NCI-H82 treated with DMSO at 0.1 percent for 48 hours (cell line): ENCODE measurements at regions not wholly inside any gene's neighbourhood (a gene's known extent, or its start where the extent isn't known, plus 50 kb on each side); places are given as distances from the start of the nearest gene placed in this dataset.

Source experiments
- DNase-seq: peaks from one replicate; lab custom pipeline; 2025; ENCODE audit not compliant: unreplicated experiment; lab: John Stamatoyannopoulos, UW

GRCh38 chr6:128672023-128672422 lies 151.6 kb upstream of the PTPRK start:
- DNase-seq: no peak

DNA sequence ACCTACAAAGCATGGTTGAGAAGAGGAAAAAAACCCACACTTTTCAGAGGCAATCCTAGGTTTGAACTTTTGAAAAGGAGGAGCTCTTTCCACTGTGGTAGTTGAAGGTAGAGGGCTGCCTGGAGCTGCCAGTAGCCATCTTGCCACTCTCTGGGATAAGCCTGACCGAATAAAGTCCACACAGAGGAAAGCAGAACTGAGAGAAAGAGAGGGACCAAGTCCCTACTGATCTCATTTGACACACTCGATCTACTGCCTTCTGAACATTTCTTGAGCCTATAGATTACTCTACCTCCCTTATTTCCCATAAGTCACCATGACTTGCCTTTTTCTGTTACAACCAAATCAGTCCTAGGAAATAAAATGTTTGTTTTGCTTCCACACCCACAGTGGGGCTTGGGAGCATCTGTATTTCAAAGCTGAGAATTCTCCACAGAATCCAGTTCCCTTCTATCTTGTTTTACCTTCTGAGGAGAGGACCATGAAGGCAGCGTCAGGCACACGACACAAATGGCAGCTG lies 147.0 kb upstream of the PTPRK start:
- DNase-seq: no peak

DNA sequence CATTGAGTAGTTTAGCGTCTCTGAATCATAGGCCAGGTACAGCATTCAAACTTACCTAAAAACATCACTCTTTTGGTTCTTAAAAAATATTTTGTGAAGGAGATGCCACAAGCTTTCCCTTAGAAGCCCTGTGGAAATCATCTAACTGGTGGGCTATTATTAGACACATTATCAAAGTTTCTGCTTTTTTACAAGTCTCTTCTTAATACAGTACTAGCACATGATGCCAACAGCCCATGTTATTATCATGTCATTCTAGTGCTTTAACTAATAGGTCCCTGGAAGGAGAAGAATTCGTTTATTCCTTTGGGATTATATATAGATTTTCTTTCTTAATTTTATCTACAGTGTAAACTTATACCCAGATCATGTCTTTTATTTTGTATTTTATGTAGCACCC lies 146.0 kb upstream of the PTPRK start:
- DNase-seq: no peak

GRCh38 chr6:128663238-128663637 lies 142.8 kb upstream of the PTPRK start:
- no peak for DNase-seq

- DNase-seq: no peak
Measured at GRCh38 chr6:128659878-128660622, 139.7 kb upstream of the PTPRK start.

DNA sequence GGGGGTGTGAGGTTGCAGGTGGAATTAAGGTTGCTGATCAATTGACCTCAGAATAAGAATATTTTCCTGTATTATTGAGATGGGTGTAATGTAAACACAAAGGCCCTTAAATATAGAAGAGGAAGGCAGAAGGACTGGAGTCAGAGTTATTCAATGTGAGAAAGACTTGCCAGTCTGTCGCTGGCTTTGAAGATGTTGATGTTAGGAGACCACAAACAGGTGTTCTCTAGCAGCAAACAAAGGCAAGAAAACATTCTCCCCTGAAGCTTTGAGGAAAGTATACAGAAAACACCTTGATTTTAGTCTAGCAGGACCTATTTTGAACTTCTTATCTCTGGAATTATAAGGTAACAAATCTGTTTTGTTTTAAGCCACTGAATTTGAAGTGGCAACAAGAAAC lies 138.9 kb upstream of the PTPRK start:
- DNase-seq: no peak

GRCh38 chr6:128657181-128657580 lies 136.8 kb upstream of the PTPRK start:
- DNase-seq: no peak

- no peak for DNase-seq
Measured at GRCh38 chr6:128655978-128656498, 135.6 kb upstream of the PTPRK start.

- no peak for DNase-seq
Measured at GRCh38 chr6:128648022-128648598, 127.7 kb upstream of the PTPRK start.

DNA sequence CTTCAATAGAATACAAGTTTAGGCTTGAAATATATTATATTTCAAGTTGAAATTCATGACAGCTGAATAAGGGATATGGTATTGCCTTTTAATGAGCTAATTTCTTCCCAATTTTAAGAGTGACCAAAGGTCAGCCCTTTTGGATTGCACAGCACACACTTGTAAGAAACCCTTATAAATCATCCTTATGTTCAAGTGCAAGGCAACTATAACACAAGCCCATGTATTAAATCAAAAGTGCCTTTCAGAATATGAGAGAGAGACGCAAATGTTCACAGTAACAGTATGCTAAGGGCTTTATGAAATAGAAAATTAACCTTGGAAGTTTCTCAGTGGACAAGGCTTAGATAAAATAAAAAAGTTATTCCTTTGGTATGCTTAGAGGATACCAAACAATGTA lies 121.7 kb upstream of the PTPRK start:
- no peak for DNase-seq

GRCh38 chr6:128641703-128642102 lies 121.3 kb upstream of the PTPRK start:
- DNase-seq: no peak

DNA sequence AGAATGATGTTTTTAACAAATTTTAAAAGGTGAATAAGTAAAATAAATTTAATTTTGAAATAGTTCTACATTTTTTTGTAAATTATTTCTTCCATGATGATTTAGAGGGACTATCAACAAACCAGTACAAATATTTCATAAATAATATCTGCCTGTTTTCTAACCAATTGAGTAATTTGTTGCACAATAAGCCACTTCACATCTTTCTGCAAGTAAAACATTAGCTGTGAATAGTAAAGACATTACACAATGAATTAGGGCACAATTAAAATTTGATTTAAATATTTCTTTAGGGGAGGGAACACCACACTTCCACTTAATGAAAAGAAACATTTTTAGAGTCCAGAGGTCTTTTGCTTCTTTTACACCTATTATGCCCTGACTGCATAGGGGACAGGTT lies 118.4 kb upstream of the PTPRK start:
- no peak for DNase-seq

- no peak for DNase-seq
Measured at GRCh38 chr6:128635219-128635618, 114.8 kb upstream of the PTPRK start.

- DNase-seq: no peak
Measured at GRCh38 chr6:128632131-128632530, 111.7 kb upstream of the PTPRK start.

DNA sequence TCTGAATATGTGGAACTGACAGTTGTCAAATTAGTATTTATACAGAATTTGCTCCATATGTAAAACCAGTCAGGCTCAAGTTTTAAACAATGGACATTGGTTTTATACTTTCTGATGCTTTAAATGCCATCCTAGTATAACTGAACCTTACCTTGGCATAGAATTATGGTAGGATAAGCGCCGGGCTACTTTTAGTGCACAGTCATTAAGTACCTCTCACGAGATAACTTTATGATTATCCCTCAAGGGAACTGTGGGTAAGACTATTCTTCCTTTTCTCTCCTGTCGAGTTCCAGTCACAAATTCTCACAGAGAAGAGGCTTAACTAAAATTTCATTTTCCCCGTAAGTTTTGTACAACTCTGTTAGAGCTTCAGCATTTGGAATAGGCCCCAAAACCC lies 110.6 kb upstream of the PTPRK start:
- no peak for DNase-seq

DNA sequence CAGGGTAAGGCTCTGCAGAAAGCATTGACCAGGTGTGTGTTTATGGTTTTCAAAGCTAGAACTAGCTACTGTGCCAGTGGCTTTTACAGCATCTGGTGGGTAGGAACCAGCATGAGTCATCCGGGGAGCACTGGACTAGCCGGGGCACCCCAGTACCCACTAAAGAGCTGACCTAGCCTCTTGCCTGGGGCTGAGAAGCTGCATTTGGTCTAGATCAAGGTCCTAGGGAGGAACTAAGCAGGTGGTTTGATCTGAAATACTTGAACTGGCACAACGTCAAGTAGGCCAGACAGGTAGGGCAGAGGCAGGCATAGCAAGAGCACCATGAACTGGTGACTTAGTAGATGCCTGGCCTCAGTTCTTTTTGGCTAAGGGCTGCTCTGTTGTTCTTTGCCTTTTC lies 109.8 kb upstream of the PTPRK start:
- no peak for DNase-seq

GRCh38 chr6:128617285-128617684 lies 96.9 kb upstream of the PTPRK start:
- no peak for DNase-seq

- DNase-seq: no peak
Measured at GRCh38 chr6:128616342-128616741, 95.9 kb upstream of the PTPRK start.

DNA sequence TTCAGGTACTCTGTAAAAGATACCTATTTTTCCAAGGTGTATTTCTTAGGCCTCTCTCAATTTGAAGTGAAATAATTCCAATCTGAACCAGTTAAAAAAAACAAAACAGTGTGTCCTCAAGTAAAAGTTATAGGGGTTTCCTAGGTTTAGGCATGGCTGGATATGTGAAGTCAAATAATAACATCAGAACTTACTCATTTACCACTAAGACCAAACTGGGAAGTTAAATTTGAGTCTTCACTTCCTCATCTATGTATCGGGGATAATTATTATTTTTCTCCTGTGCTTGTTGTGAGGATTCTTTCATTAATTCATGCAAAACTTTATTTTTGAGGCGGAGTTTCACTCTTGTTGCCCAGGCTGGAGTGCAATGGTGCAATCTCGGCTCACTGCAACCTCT lies 86.2 kb upstream of the PTPRK start:
- DNase-seq: no peak

GRCh38 chr6:128605961-128606360 lies 85.6 kb upstream of the PTPRK start:
- DNase-seq: no peak

DNA sequence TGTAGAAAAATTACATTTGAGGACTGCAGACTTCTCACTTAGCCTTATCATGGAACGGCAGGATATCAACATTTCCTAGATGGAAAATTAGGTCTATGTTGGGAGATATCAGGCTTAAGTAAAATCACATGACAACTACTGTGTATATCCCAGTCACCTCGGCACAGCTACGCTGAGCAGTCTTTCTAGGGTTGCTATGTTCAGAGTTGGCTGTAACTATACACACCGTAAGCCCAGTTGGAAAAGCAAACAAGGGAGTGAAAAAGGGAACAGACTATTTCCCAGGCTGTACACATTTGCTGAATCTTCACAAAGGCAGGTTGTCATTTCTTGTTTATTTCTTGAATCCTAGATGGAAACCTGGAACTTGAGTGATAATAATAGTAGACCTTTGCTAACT lies 80.7 kb upstream of the PTPRK start:
- DNase-seq: no peak

DNA sequence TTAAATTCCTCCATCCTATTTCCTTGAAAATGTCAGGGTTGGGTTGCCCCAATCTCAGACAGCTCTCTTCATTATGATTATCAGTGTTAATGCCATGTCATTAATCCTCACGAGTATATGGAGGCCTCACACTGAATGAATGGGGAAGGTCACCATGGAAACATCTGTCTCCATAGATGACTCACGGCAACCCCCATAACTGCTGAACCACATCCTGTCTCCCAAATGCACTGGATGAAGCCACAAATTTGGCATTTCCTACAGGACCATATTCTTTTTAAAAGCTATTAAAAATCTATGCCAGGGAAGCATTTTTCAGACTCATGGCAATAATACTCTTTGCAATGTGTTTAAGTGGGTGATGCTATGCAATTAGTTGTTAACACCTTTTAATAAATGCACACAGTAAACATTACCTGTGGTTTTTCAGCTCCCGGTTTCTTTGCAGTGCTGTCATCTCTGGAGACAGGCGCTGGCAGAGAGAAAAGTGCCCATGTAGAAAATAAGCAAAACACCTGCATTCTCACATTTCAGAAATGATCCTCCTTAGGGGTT lies 80.1 kb upstream of the PTPRK start:
- no peak for DNase-seq
